HG03432 (cell line): ENCODE measurements at regions not wholly inside any gene's neighbourhood (a gene's known extent, or its start where the extent isn't known, plus 50 kb on each side); places are given as distances from the start of the nearest gene placed in this dataset.

Experiments
- ATAC-seq: cut with Tn5 transposase; IDR thresholded peaks from one replicate; pipeline ENCODE4 v1.9.1; 2021; ENCODE audit warnings: mild to moderate bottlenecking, moderate library complexity; ENCODE audit not compliant: unreplicated experiment

GRCh38 chr2:75775311-75775823 is 64.7 kb upstream of the GCFC2 start:
- no peak for ATAC-seq

GRCh38 chr2:75772908-75773630 is 62.4 kb upstream of the GCFC2 start:
- ATAC-seq: no peak

GRCh38 chr2:75765798-75766197 is 55.1 kb upstream of the GCFC2 start:
- no peak for ATAC-seq

GRCh38 chr2:75764611-75765010 is 53.9 kb upstream of the GCFC2 start:
- no peak for ATAC-seq
